Upper lobe of left lung (tissue), 4 donors: ENCODE measurements at regions not wholly inside any gene's neighbourhood (a gene's known extent, or its start where the extent isn't known, plus 50 kb on each side); places are given as distances from the start of the nearest gene placed in this dataset.

Experiments used
- EP300 ChIP-seq, 4 donors: sonication (generic); formaldehyde crosslinking; IDR thresholded peaks; one replicate each; pipeline ENCODE4 v1.5.1; 2017; ENCODE audit warnings: antibody characterized with exemption in 4 of 4, control low read depth in 2 of 4
- POLR2A ChIP-seq, 4 donors: fragments of 450-650 bp; IDR thresholded peaks; one replicate each; pipeline ENCODE4 v1.5.1; 2016 to 2017; ENCODE audit warnings: antibody characterized with exemption in 4 of 4, mild to moderate bottlenecking in 2 of 4
- POLR2AphosphoS5 ChIP-seq, 2 donors: sonication (generic); formaldehyde crosslinking; IDR thresholded peaks; one replicate each; pipeline ENCODE4 v1.5.1; 2017; ENCODE audit warnings: antibody characterized with exemption in 2 of 2
- TF ChIP-seq, protein P1 (sequence below), 6 experiments: fragments of 450-650 bp in 4 of 6; fragments of 200-600 bp in 2 of 6; sonication (generic) in 2 of 6; IDR thresholded peaks; one replicate each; pipeline ENCODE4 v1.5.1; 2016 to 2019; ENCODE audit warnings: antibody characterized with exemption in 6 of 6

DNA sequence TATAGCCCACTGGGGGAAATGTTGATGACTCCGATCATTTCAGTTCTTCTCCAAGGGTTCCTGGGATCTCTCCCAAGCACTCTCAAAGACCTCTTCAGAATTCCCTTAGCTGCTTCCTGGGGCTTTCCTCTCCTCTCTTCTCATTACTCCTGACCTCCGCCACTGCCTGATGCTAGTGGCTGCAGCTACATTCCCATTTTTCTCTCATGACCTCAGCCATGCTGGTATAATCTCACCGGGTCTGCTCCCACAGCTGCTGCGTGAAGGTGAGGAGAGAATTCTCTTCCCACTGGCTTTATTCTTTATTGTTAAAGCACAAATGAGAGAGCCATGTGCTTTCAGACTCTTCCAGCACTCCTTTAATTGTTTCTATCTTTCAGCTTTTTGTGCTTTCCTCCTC is 312.0 kb upstream of the ETAA1 start:
- TF ChIP-seq, protein P1, sequence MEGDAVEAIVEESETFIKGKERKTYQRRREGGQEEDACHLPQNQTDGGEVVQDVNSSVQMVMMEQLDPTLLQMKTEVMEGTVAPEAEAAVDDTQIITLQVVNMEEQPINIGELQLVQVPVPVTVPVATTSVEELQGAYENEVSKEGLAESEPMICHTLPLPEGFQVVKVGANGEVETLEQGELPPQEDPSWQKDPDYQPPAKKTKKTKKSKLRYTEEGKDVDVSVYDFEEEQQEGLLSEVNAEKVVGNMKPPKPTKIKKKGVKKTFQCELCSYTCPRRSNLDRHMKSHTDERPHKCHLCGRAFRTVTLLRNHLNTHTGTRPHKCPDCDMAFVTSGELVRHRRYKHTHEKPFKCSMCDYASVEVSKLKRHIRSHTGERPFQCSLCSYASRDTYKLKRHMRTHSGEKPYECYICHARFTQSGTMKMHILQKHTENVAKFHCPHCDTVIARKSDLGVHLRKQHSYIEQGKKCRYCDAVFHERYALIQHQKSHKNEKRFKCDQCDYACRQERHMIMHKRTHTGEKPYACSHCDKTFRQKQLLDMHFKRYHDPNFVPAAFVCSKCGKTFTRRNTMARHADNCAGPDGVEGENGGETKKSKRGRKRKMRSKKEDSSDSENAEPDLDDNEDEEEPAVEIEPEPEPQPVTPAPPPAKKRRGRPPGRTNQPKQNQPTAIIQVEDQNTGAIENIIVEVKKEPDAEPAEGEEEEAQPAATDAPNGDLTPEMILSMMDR (IDR thresholded peaks at IDR 0.05): no peak
- TF ChIP-seq POLR2A (IDR thresholded peaks at IDR 0.05): no peak
- TF ChIP-seq EP300 (IDR thresholded peaks at IDR 0.05): no peak
- TF ChIP-seq POLR2AphosphoS5 (IDR thresholded peaks at IDR 0.05): no peak
